Loucy (cell line): ENCODE measurements at regions not wholly inside any gene's neighbourhood (a gene's known extent, or its start where the extent isn't known, plus 50 kb on each side); places are given as distances from the start of the nearest gene placed in this dataset.

Source experiments
- H2AFZ ChIP-seq: fragments of 200-600 bp; sonication (generic); 2 replicates; pipeline ENCODE4 v1.6.0; 2016; ENCODE audit warnings: antibody characterized with exemption, mild to moderate bottlenecking, low read length, moderate library complexity
- H3F3A ChIP-seq: fragments of 200-600 bp; 2 replicates; pipeline ENCODE4 v1.6.0; 2016; ENCODE audit warnings: antibody characterized with exemption, low read depth, mild to moderate bottlenecking
- H3K27me3 ChIP-seq: fragments of 200-600 bp; sonication (generic); 2 replicates; pipeline ENCODE4 v1.6.1; 2014; ENCODE audit warnings: low read length, mild to moderate bottlenecking; ENCODE audit not compliant: insufficient read depth, poor library complexity, severe bottlenecking
- H3K36me3 ChIP-seq: fragments of 200-600 bp; sonication (generic); 2 replicates; pipeline ENCODE4 v1.6.1; 2016; ENCODE audit warnings: low read length; ENCODE audit not compliant: insufficient read depth
- H3K4me1 ChIP-seq: fragments of 200-600 bp; sonication (generic); 2 replicates; pipeline ENCODE4 v1.5.1; 2014; ENCODE audit warnings: low read length, mild to moderate bottlenecking; ENCODE audit not compliant: insufficient read depth, poor library complexity, severe bottlenecking
- H3K4me2 ChIP-seq: fragments of 200-600 bp; sonication (generic); 2 replicates; pipeline ENCODE4 v1.6.0; 2014; ENCODE audit warnings: antibody characterized with exemption, low read length, low read depth, mild to moderate bottlenecking; ENCODE audit not compliant: poor library complexity, severe bottlenecking
- H3K4me3 ChIP-seq: fragments of 200-600 bp; sonication (generic); 2 replicates; pipeline ENCODE4 v1.5.1; 2014; ENCODE audit warnings: low read length, mild to moderate bottlenecking, mixed read lengths; ENCODE audit not compliant: poor library complexity, severe bottlenecking
- H3K79me2 ChIP-seq: fragments of 200-600 bp; sonication (generic); 2 replicates; pipeline ENCODE4 v1.6.1; 2014; ENCODE audit warnings: low read length; ENCODE audit not compliant: insufficient read depth
- H3K9ac ChIP-seq: fragments of 200-600 bp; sonication (generic); 2 replicates; pipeline ENCODE4 v1.6.0; 2014; ENCODE audit warnings: mild to moderate bottlenecking, low read depth, low read length, moderate library complexity; ENCODE audit not compliant: poor library complexity, severe bottlenecking
- H3K9me2 ChIP-seq: fragments of 200-600 bp; sonication (generic); replicated peaks from 2 replicates; pipeline ENCODE4 v1.6.1; 2016; ENCODE audit warnings: low read depth, low read length, mixed read lengths
- H3K9me3 ChIP-seq: fragments of 200-600 bp; sonication (generic); 2 replicates; pipeline ENCODE4 v1.6.1; 2014; ENCODE audit warnings: mild to moderate bottlenecking, antibody characterized with exemption, low read length, low read depth; ENCODE audit not compliant: insufficient read depth
- H4K20me1 ChIP-seq: fragments of 200-600 bp; sonication (generic); 2 replicates; pipeline ENCODE4 v1.6.0; 2014; ENCODE audit warnings: antibody characterized with exemption, low read length, mild to moderate bottlenecking; ENCODE audit not compliant: insufficient read depth, poor library complexity, severe bottlenecking
- CTCF ChIP-seq: fragments of 200-600 bp; sonication (generic); conservative IDR thresholded peaks from 2 replicates; pipeline ENCODE4 v1.5.1; 2014; ENCODE audit warnings: mild to moderate bottlenecking, antibody characterized with exemption, low read length
- EZH2phosphoT487 ChIP-seq: fragments of 200-600 bp; IDR thresholded peaks from 2 replicates; pipeline ENCODE4 v1.6.1; 2018; ENCODE audit warnings: antibody characterized with exemption, mild to moderate bottlenecking, moderate library complexity, borderline replicate concordance

- H2AFZ ChIP-seq = no peak overlapping the region
- no peaks in the 10 kb centered on the region for H3K9me2 ChIP-seq
- H3F3A ChIP-seq = no peaks in the 10 kb centered on the region
- H3K9ac ChIP-seq = no peak overlapping the region
- no peaks in the 10 kb centered on the region for H3K4me1 ChIP-seq
- TF ChIP-seq CTCF (no peak), EZH2phosphoT487 (no peak)
- H3K9me3 ChIP-seq = no peaks in the 10 kb centered on the region
- H3K4me3 ChIP-seq = no peak overlapping the region
- H3K4me2 ChIP-seq = no peak overlapping the region
- no peaks in the 10 kb centered on the region for H4K20me1 ChIP-seq
- H3K79me2 ChIP-seq = no peaks in the 10 kb centered on the region
- H3K36me3 ChIP-seq = no peaks in the 10 kb centered on the region
- H3K27me3 ChIP-seq = no peaks in the 10 kb centered on the region
Measured at GRCh38 chr11:92907671-92908070, 61.8 kb upstream of the MTNR1B start.

GRCh38 chr11:92909214-92909613 is 60.2 kb upstream of the MTNR1B start:
- Histone ChIP-seq H3K9me3 (no peaks in the 10 kb centered on the region), H3K9ac (no peak overlapping the region), H3K79me2 (no peaks in the 10 kb centered on the region), H3K4me2 (no peak overlapping the region), H3K4me1 (no peaks in the 10 kb centered on the region), H3K4me3 (no peak overlapping the region), H3K36me3 (no peaks in the 10 kb centered on the region), H3K27me3 (no peaks in the 10 kb centered on the region), H2AFZ (no peak overlapping the region), H4K20me1 (no peaks in the 10 kb centered on the region), H3F3A (no peaks in the 10 kb centered on the region), H3K9me2 (no peaks in the 10 kb centered on the region)
- TF ChIP-seq CTCF = no peak
- no peak for TF ChIP-seq EZH2phosphoT487

DNA sequence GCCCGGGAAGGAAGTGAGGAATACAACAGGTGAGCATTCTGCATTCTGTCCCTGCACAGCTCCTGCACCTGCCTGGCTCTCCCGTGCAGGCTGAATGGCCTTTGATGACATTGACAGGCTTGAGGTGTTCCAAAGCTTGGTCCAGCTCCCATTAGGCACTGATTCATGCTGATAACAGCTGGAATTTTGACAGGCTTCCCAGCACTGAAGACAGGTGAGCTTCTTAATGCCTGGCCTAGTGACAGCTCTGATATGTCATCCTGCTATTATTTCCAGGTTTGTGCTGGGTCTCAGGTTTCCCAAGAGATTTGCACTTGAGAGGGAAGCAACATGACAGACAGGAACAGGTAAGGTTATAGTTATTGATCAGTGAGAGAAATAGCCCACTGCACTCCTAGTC is 58.0 kb upstream of the MTNR1B start:
- TF ChIP-seq EZH2phosphoT487 = no peak
- no peak for TF ChIP-seq CTCF

More for the DNA sequence above, 58.0 kb upstream of the MTNR1B start:
- Histone ChIP-seq H3K9ac (no peak overlapping the region), H4K20me1 (no peaks in the 10 kb centered on the region), H3K79me2 (no peaks in the 10 kb centered on the region), H2AFZ (no peak overlapping the region), H3K4me1 (no peaks in the 10 kb centered on the region), H3K9me2 (no peaks in the 10 kb centered on the region), H3K4me2 (no peak overlapping the region), H3K27me3 (no peaks in the 10 kb centered on the region), H3K36me3 (no peaks in the 10 kb centered on the region), H3F3A (no peaks in the 10 kb centered on the region), H3K4me3 (no peak overlapping the region), H3K9me3 (no peaks in the 10 kb centered on the region)
